Gastroesophageal sphincter (tissue), 3 donors: ENCODE measurements at regions not wholly inside any gene's neighbourhood (a gene's known extent, or its start where the extent isn't known, plus 50 kb on each side); places are given as distances from the start of the nearest gene placed in this dataset.
"Not testable (repeated sequence)": the region's sequence is repeated elsewhere in the genome, so short reads cannot be mapped to it uniquely, and the experiment has no call there.

ENCODE experiments used
- CTCF ChIP-seq, 4 experiments: fragments of 200-600 bp in 2 of 4; fragments of 450-650 bp in 2 of 4; sonication (generic) in 1 of 4; IDR thresholded peaks; one replicate each; pipeline ENCODE4 v1.5.1; 2017 to 2019; ENCODE audit warnings: antibody characterized with exemption in 4 of 4, mild to moderate bottlenecking in 2 of 4, moderate library complexity in 2 of 4
- POLR2A ChIP-seq, 2 donors: fragments of 450-650 bp; IDR thresholded peaks; one replicate each; pipeline ENCODE4 v1.6.1; 2017; ENCODE audit warnings: antibody characterized with exemption in 2 of 2, mild to moderate bottlenecking in 2 of 2, moderate library complexity in 1 of 2

- not testable (repeated sequence) for TF ChIP-seq CTCF, POLR2A (IDR thresholded peaks at IDR 0.05)
Measured at GRCh38 chr6:51206686-51207085, 388.0 kb downstream of the TFAP2B start.
